GM12878 (cell line): ENCODE measurements at regions not wholly inside any gene's neighbourhood (a gene's known extent, or its start where the extent isn't known, plus 50 kb on each side); places are given as distances from the start of the nearest gene placed in this dataset.

ENCODE experiments used
- ATAC-seq: fragments of 200-7000 bp; cut with Tn5 transposase; 3 replicates; pipeline ENCODE4 v1.9.1; 2020; ENCODE audit warnings: mild to moderate bottlenecking, moderate library complexity
- BruUV-seq: library from RNA; stranded (reverse); fragments of 400-500 nt; replicated peaks from 2 replicates; lab custom pipeline; 2021; lab: Mats Ljungman, UMichigan
- CTCF ChIA-PET: fragments of 300-600 bp; sonication (Branson Sonifier 250); formaldehyde crosslinking; extraction: SDS; loops from one replicate; lab custom pipeline; 2021; ENCODE audit warnings: inconsistent platforms; lab: Yijun Ruan, JAX
- POLR2A ChIA-PET: fragments of 350-600 bp; formaldehyde crosslinking; extraction: SDS; loops from one replicate; lab custom pipeline; 2021; ENCODE audit warnings: inconsistent platforms; lab: Charles Lee
- RAD21 ChIA-PET: fragments of 300-600 bp; sonication (Branson Sonifier 250); formaldehyde crosslinking; loops from one replicate; lab custom pipeline; 2023; ENCODE audit warnings: antibody characterized with exemption; ENCODE audit not compliant: unreplicated experiment; lab: Charles Lee
- SMC1A ChIA-PET: fragments of 300-600 bp; sonication (Branson Sonifier 250); formaldehyde crosslinking; loops from one replicate; lab custom pipeline; 2023; ENCODE audit not compliant: unreplicated experiment, uncharacterized antibody; lab: Charles Lee
- DNase-seq: peaks from one replicate; pipeline ENCODE4 v3.0.0-alpha.2; 2011; ENCODE audit warnings: low read depth, low spot score
- FAIRE-seq: peaks from 3 replicates; lab custom pipeline; 2011; peaks lifted over from hg19 to GRCh38; lab: Jason Lieb, UNC
- H2AFZ ChIP-seq: 2 replicates; pipeline ENCODE4 v1.6.0; 2011; ENCODE audit warnings: low read depth, low read length, control low read depth; ENCODE audit not compliant: control insufficient read depth
- H3K27ac ChIP-seq: 2 replicates; pipeline ENCODE4 v1.5.1; 2011; ENCODE audit warnings: control low read depth; ENCODE audit not compliant: control insufficient read depth, insufficient read depth
- H3K27me3 ChIP-seq, 2 experiments: replicated peaks in 1 of 2; 2 replicates each; pipeline versions ENCODE4 v1.6.0 to v1.6.1; 2011; ENCODE audit warnings: low read length in 1 of 2; ENCODE audit not compliant: control insufficient read depth in 2 of 2, insufficient read depth in 2 of 2
- H3K36me3 ChIP-seq, 2 experiments: 2 replicates each; pipeline ENCODE4 v1.5.1; 2011; ENCODE audit warnings: low read length in 1 of 2; ENCODE audit not compliant: control insufficient read depth in 2 of 2, insufficient read depth in 2 of 2
- H3K4me1 ChIP-seq: 2 replicates; pipeline ENCODE4 v1.6.1; 2011; ENCODE audit warnings: mild to moderate bottlenecking, low read length, moderate library complexity, mixed read lengths; ENCODE audit not compliant: control insufficient read depth, insufficient read depth
- H3K4me2 ChIP-seq: 2 replicates; pipeline ENCODE4 v1.6.0; 2011; ENCODE audit warnings: control low read depth; ENCODE audit not compliant: control insufficient read depth, insufficient read depth
- H3K4me3 ChIP-seq: fragments of 200-600 bp; sonication (generic); 2 replicates; pipeline ENCODE4 v1.5.1; 2016
- H3K79me2 ChIP-seq: 2 replicates; pipeline ENCODE4 v1.6.0; 2011; ENCODE audit warnings: low read length; ENCODE audit not compliant: control insufficient read depth, insufficient read depth
- H3K9ac ChIP-seq: 2 replicates; pipeline ENCODE4 v1.8.0; 2011; ENCODE audit warnings: low read length, control low read depth, mixed read lengths; ENCODE audit not compliant: control insufficient read depth, insufficient read depth
- H3K9me3 ChIP-seq: replicated peaks from 3 replicates; pipeline ENCODE4 v1.5.1; 2011; ENCODE audit warnings: mild to moderate bottlenecking, low read length; ENCODE audit not compliant: control insufficient read depth, insufficient read depth
- H4K20me1 ChIP-seq: 2 replicates; pipeline ENCODE4 v1.6.0; 2011; ENCODE audit not compliant: control insufficient read depth, insufficient read depth
- CREM ChIP-seq: IDR thresholded peaks from 2 replicates; pipeline ENCODE4 v1.6.1; 2014; ENCODE audit warnings: antibody characterized with exemption, low read depth
- EZH2 ChIP-seq: IDR thresholded peaks from 2 replicates; pipeline ENCODE4 v1.6.1; 2012; ENCODE audit warnings: low read depth, mild to moderate bottlenecking, control low read depth, inconsistent platforms, low read length, borderline replicate concordance; ENCODE audit not compliant: control insufficient read depth
- IKZF2 ChIP-seq, 2 experiments: fragments of 450-650 bp; IDR thresholded peaks; 2 replicates each; pipeline ENCODE4 v1.6.1; 2017; ENCODE audit warnings: mild to moderate bottlenecking in 2 of 2, moderate library complexity in 2 of 2
- MYB ChIP-seq: fragments of 150-350 bp; IDR thresholded peaks from 2 replicates; pipeline ENCODE4 v1.6.1; 2014; ENCODE audit warnings: mild to moderate bottlenecking, low read depth, low read length, borderline replicate concordance
- NBN ChIP-seq: fragments of 450-650 bp; IDR thresholded peaks from 2 replicates; pipeline ENCODE4 v1.6.1; 2016
- NFYA ChIP-seq: IDR thresholded peaks from 2 replicates; pipeline ENCODE4 v1.6.1; 2011; ENCODE audit warnings: low read depth, mild to moderate bottlenecking, low read length, improper control_type of control experiment, borderline replicate concordance
- NR2C2 ChIP-seq: IDR thresholded peaks from 2 replicates; pipeline ENCODE4 v1.6.1; 2011; ENCODE audit warnings: borderline replicate concordance, low read depth; ENCODE audit not compliant: control insufficient read depth, insufficient read length
- POLR2AphosphoS5 ChIP-seq: IDR thresholded peaks from 2 replicates; pipeline ENCODE4 v1.6.1; 2011; ENCODE audit warnings: mild to moderate bottlenecking, low read length, inconsistent platforms
- RB1 ChIP-seq: fragments of 450-650 bp; formaldehyde crosslinking; IDR thresholded peaks from 2 replicates; pipeline ENCODE4 v1.6.1; 2017; ENCODE audit warnings: mild to moderate bottlenecking, borderline replicate concordance
- SREBF2 ChIP-seq: IDR thresholded peaks from 2 replicates; pipeline ENCODE4 v1.6.1; 2012; ENCODE audit warnings: mild to moderate bottlenecking, low read length
- TAF1 ChIP-seq: IDR thresholded peaks from 2 replicates; pipeline ENCODE4 v1.6.1; 2011; ENCODE audit warnings: mild to moderate bottlenecking, low read depth, low read length, borderline replicate concordance
- TARDBP ChIP-seq: IDR thresholded peaks from 2 replicates; pipeline ENCODE4 v1.6.1; 2016; ENCODE audit warnings: borderline replicate concordance
- TBL1XR1 ChIP-seq: IDR thresholded peaks from 2 replicates; pipeline ENCODE4 v1.6.1; 2012; ENCODE audit warnings: low read depth, low read length, improper control_type of control experiment
- ZNF274 ChIP-seq: IDR thresholded peaks from one replicate; pipeline ENCODE4 v1.8.0; 2011; ENCODE audit not compliant: insufficient read length, insufficient read depth
- ZNF592 ChIP-seq: fragments of 450-650 bp; IDR thresholded peaks from 2 replicates; pipeline ENCODE4 v1.6.1; 2017; ENCODE audit warnings: mild to moderate bottlenecking, moderate library complexity
- WGBS: methylation state at CpG from one replicate; pipeline ENCODE4 v1.1.6; 2016; ENCODE audit warnings: low lambda C conversion rate; ENCODE audit not compliant: insufficient replicate concordance, insufficient coverage; ENCODE audit errors: missing lambda C conversion rate; 5-methylcytosine and 5-hydroxymethylcytosine counted together
- in situ Hi-C: fragments of 300-500 bp; cut with MboI; formaldehyde crosslinking; loops from 9 replicates; pipeline ENCODE4 v1.14.3; 2018; ENCODE audit warnings: mixed read lengths
- intact Hi-C: fragments of 100-400 bp; cut with micrococcal nuclease; formaldehyde crosslinking; loops from one replicate; pipeline ENCODE4 v1.14.2; 2022; ENCODE audit not compliant: unreplicated experiment
- TF ChIP-seq, protein P1 (sequence below): fragments of 450-650 bp; formaldehyde crosslinking; IDR thresholded peaks from 2 replicates; pipeline ENCODE4 v1.4.0; 2022; ENCODE audit warnings: mild to moderate bottlenecking, moderate library complexity

DNA sequence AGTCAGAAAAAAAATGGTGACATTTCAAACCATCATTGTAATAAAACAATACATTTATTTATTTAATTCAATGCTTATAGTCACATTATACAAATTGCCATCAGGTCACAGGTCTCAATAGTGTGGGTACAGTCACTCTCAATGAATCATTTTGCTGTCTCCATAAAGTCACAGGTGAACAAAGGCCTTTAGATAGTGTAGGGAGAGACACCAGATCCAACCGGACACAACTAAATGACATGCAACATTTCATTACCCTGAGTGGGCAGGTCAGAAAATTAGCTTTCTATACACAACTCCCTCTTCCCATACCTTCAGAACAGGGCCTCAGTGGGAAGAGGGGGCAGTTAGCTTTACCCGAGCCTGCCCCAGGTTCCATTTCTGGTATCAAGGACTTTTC lies 63.2 kb downstream of the STYXL2 start:
- Histone ChIP-seq H3K36me3 (no peaks in the 10 kb centered on the region), H3K9ac (no peak overlapping the region), H3K4me3 (no peak overlapping the region), H3K27me3 (no peaks in the 10 kb centered on the region; a peak in 1 of 4 replicates), H3K27ac (no peak overlapping the region), H3K79me2 (no peaks in the 10 kb centered on the region), H4K20me1 (no peaks in the 10 kb centered on the region), H2AFZ (no peak overlapping the region), H3K4me1 (no peaks in the 10 kb centered on the region), H3K9me3 (no peaks in the 10 kb centered on the region), H3K4me2 (no peak overlapping the region)
- no peak for DNase-seq
- 86% methylated on average over 2 of the region's 2 CpGs for whole genome bisulfite sequencing
- TF ChIP-seq, protein P1, sequence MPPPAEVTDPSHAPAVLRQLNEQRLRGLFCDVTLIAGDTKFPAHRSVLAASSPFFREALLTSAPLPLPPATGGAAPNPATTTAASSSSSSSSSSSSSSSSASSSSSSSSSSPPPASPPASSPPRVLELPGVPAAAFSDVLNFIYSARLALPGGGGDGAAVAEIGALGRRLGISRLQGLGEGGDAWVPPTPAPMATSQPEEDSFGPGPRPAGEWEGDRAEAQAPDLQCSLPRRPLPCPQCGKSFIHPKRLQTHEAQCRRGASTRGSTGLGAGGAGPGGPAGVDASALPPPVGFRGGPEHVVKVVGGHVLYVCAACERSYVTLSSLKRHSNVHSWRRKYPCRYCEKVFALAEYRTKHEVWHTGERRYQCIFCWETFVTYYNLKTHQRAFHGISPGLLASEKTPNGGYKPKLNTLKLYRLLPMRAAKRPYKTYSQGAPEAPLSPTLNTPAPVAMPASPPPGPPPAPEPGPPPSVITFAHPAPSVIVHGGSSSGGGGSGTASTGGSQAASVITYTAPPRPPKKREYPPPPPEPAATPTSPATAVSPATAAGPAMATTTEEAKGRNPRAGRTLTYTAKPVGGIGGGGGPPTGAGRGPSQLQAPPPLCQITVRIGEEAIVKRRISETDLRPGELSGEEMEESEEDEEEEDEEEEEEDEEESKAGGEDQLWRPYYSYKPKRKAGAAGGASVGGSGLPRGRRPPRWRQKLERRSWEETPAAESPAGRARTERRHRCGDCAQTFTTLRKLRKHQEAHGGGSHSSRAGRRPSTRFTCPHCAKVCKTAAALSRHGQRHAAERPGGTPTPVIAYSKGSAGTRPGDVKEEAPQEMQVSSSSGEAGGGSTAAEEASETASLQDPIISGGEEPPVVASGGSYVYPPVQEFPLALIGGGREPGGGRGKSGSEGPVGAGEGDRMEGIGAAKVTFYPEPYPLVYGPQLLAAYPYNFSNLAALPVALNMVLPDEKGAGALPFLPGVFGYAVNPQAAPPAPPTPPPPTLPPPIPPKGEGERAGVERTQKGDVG (CRISPR knock-in tag), result no peak
- TF ChIP-seq ZNF592 (no peak), ZNF274 (no peak), NBN (no peak), TBL1XR1 (no peak), TARDBP (no peak), SREBF2 (no peak), POLR2AphosphoS5 (no peak), CREM (no peak), MYB (no peak), NFYA (no peak), EZH2 (no peak), IKZF2 (IDR thresholded peaks at IDR 0.05) (no peak), TAF1 (no peak), RB1 (no peak), NR2C2 (no peak)
- FAIRE-seq, result no peak
- ChIA-PET POLR2A (no interaction called here), CTCF (interaction anchor here (0.6 kb wide), 1 partner anchor 44 kb away, joined by 3 read pairs; no protein-coding TSS in a partner anchor), RAD21 (no interaction called here), SMC1A (interaction anchor here (0.6 to 1.4 kb wide), 3 partner anchors 9 to 531 kb away, joined by 3 read pairs; no protein-coding TSS in a partner anchor)
- no TSS peak for BruUV-seq
- in situ Hi-C loops, result no loop called here
- intact Hi-C loops, result no loop called here
- ATAC-seq, result no peak
